GM11168 (cell line): ENCODE measurements at regions not wholly inside any gene's neighbourhood (a gene's known extent, or its start where the extent isn't known, plus 50 kb on each side); places are given as distances from the start of the nearest gene placed in this dataset.

ENCODE experiments used
- in situ Hi-C: fragments of 300-500 bp; cut with MboI; formaldehyde crosslinking; loops from one replicate; pipeline ENCODE4 v1.12.0; 2022; ENCODE audit warnings: low sequenced_read_pairs; ENCODE audit not compliant: unreplicated experiment

DNA sequence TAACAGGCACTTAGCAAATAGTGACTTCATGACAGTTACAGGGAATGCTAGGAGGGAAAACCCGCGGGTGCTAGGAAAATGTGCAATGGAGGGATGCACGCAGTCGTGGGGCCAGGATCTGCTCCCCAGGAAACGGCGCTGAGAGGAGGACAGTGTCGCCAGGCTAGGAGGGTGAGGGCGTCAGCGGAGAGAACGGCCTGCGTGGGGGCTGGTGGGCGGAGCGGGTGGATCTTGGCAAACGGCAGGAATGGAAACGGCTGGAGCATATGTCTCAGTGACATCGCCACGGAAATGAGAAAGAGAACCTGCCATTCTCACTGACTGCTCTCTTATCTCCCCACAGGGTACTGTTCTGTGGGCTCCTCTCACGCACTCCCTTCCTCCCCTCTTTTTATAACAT lies 478.5 kb upstream of the ID2 start:
- in situ Hi-C loops: no loop called here

DNA sequence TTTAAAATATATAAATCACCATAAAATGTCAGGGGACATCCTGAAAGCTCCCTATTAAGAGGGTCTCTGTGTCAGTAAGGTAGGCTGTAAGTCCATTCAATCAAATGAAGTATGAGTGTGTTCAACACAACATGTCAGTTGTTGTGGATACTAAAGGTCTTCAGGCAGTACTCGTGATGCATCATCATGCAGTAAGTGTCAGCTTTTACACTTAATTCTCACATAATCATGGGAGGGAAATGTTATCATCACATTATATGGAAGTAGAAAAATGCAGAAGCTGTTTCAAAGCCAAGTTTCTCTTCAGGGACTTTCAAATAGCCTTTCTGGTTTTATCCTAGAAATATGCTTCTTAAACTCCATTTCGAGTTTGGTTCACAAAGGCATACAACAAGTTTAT lies 477.1 kb upstream of the ID2 start:
- in situ Hi-C loops: no loop called here

DNA sequence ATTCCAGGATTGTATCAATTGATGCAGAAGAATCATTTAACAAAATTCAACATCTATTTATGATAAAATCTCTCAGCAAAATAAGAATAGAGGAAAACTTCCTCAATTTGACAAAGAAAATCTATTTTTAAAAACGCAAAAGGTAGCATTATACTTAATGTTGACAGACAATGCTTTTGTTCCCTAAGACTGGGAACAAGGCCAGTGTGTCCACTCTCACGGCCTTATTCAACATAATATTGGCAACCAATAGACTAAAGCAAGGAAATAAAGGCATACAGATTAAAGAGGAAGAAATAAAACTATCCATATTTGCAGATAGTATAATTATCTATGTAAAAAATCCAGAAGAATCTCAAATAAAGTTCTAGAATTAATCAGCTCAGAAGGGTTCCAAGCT lies 472.4 kb upstream of the ID2 start:
- in situ Hi-C loops: no loop called here

DNA sequence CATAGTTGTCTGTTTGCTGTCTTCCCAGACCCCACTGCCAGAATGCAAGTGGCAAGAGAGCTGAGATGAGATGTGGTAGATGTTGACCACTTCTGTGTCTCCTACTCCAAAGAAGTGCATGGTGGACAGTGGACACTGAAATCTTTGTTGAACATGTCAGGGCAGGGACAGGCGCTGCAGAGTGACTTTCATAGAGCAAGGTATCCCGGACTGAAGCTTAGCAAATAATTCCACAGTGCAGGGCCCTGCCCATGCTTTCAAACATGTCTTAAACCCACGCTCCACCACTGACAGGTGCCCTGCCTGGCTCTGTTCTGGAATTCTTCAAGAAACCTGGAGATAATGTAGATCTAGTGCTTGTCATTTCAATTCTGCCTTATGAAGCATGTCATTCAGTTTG lies 470.5 kb upstream of the ID2 start:
- in situ Hi-C loops: no loop called here

DNA sequence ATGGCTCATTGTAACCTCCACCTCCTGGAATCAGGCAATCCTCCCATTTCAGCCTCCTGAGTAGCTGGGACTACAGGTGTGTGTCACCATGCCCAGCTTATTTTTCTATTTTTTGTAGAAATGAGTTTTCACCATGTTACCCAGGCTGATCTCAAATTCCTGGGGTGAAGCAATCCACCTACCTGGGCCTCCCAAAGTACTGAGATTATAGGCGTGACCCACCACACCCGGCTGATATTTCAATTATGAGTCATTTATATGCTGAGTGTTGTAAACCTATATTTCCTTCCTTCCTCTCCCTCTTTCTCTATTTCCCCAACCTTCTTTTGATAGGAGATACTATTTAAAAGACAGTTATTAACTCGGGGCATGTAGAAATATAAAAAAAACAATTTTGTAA lies 469.6 kb upstream of the ID2 start:
- in situ Hi-C loops: no loop called here

DNA sequence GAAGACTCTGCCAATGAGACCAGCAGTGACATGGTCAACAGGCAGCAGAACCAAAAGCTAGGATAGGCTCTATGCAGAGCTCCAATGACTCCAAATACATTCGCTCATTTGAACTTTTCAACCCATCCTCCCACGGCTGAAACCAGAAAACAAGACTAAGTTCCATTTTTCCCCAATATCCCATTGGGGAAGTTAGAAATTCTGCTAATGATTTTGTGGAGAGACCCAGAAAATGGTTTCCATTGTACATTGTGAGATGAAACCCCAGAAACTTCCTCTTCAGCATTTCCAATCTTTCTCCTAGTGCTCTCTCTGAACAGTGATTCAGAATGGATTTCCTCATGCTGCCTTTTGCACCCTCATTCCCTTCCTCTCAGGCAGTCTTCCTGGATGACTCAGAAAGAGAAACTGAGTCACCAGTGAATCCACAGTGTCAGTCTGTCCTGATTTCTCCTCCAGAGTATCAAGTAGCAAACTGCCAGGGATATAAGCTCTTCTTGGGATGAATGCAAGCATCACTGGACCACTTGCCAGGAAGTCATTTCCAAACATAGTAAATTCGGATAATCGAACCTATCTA lies 467.7 kb upstream of the ID2 start:
- in situ Hi-C loops: no loop called here

DNA sequence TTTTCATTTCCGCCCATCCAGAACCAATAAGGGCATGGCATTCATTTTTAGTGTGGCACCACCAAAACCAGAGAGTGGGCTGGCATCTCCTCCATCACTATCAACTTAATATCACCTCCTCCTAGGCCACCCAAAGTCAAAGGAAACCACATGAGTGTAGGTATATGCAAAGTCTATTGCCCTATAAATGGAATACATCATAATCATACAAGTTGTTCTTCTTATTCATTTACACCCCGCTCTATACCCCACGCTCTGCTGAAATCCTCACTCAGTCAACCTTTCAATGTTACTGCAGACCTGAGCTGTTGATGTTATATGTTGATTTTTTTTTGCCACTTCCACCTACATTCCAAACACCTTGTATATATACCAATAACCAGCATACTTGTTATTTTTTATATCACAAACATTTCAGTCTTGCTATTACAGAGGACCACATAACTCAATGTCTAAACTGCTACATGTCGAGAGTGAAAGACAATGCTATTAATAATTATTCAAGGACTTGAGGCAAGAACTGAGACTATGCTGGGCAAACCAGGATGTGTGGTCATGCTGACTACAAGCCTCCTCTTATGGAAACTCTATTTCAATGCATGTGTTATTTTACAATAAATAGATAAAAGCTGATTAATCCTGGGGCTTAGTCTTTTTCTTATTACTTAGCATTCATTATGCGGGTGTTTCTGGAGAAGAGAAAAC lies 466.5 kb upstream of the ID2 start:
- in situ Hi-C loops: no loop called here

DNA sequence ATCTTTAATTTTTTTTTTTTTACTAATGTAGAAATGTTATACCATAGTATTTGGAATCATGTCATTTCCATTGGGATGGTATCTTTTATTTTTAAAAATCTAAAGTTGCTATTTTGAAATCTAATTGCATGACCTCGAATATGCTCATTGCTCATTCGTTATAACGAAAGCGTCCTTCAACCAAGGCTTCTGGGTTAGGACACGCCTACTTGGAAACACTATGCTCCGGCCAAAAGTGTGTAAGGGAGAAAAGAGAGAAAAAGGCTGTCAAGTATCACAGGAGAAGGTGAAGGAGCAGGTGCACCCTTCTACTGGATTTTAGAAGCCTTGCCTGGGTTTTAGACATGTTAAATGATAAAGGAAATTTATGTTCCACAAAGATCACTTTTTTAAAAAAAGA lies 465.9 kb upstream of the ID2 start:
- in situ Hi-C loops: no loop called here

DNA sequence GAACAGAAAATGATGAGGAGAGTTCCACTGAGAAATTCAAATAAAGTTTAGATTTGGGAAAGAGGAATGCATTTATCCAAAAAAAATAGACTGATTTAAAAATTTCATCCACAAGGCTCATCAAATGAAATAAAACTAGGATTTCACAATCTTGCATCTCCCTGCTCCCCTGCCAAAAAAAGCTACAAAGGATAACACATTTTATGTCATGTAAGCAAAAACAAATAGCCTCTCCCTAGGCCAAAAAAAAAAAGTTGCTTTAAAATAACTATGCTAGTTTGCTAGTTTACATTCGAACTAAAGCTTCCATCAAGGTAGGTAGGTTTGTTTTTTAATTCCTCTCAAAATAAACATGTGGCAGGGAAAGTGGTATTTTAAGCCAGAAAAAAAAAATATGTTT lies 465.5 kb upstream of the ID2 start:
- in situ Hi-C loops: no loop called here

DNA sequence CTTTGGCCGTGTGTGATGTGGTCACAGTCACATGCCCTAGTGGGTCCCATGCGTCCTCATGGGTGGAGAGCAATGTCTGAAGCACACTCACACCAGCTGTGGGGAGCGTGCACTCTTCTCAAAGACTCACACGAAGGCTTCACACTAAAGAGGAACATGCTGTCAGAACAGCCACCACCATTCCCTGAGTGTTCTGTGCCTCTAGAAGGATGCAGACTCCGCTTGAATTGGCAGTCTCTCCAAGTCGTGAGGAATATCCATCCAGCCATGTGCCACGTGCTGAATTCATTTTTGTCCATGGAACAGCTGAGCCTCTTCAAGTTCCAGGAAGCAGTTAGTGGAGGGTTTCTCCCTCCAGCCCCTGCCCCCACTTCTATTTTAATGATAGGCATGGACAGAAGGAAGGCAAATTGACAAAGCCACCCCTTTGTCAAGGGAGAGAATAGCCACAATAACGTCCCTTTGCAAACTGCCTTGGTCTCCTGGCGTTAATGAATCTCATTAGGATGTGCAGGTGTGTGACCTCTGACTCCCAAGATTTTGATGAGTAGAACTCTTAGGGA lies 464.3 kb upstream of the ID2 start:
- in situ Hi-C loops: no loop called here

DNA sequence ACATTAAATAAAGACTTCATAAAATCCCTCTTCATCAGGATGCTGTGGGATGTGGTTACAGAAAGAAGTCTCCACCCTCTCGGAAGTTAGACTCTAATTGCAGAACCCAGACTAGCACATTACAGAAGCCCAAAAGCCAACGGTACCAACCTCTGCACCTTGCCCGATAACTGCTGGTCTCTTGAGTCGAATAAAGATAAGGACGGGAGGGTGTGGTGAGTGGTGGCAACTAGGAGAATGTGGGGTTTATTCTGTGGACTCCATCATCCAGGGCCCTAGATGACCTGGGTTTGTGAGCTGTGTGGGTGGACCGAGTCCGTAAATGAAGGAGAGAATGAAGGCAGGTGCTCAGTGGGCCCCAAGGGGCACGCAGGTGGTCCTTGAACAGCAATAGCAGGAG lies 462.8 kb upstream of the ID2 start:
- in situ Hi-C loops: no loop called here

DNA sequence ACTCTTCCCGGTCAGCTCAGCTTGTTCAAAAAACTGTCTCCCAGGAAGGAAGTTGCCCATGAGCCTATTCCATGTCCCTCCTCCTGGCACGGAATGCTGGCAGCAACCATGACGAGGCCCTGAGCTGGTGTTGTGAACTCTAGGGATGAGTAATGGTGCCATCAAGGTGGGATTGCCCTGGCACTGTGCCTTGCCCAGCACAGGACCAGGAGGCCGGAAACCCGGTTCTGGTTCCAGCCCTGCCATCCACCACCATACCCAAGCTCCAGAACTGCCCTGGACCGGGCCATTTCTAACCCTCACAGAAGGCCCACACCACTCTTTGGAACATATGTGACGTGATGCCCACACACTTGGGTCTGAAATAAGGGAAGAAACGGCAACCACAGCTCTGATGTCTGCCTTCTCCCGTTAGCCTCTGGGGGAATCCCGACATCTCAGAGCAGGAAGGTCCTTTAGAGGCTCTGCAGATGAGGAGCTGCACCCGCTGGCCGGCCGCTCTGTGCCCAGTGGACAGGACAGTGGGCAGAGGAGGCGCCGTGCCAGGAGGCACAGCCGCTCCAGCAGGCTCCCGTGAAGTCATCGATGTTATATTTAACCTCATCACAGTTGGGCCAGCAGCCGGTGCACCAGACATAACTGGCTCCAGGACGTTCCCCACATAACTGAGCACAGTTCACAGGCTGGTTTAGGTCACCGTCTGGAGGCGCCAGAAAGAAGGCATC lies 462.1 kb upstream of the ID2 start:
- in situ Hi-C loops: no loop called here

DNA sequence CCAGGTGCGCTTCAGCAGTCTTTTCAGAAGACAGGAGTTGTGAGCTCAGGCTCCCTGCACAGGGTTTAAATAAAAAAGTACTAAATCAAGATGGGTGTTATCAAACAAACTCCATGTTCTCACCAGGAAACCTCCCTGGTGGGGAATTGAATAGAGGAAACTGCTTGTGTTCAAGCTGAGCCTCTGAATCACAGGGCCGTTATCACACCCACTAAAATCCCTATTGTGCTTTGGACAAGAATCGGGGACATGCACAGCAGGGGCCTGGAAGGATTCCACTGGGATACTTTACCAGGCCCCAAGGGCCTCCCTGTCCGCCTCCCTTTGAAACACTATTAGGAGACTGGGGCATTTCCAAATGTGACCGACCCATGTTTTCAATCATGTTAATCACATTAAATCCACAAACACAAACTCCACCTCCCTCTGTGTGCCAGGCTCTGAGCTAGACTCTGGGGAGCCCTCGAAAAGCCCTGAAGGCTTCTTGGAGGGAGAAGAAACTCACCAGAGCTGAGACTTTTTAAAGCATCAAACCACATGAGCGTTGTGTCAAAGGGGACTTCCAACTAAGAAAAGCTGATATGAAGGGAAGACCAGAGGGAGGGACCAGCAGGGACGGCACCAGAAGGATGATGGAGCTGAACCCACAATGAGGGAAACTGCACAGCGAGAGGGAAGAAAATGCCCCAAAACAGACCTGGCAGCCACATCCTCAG lies 458.7 kb upstream of the ID2 start:
- in situ Hi-C loops: no loop called here

DNA sequence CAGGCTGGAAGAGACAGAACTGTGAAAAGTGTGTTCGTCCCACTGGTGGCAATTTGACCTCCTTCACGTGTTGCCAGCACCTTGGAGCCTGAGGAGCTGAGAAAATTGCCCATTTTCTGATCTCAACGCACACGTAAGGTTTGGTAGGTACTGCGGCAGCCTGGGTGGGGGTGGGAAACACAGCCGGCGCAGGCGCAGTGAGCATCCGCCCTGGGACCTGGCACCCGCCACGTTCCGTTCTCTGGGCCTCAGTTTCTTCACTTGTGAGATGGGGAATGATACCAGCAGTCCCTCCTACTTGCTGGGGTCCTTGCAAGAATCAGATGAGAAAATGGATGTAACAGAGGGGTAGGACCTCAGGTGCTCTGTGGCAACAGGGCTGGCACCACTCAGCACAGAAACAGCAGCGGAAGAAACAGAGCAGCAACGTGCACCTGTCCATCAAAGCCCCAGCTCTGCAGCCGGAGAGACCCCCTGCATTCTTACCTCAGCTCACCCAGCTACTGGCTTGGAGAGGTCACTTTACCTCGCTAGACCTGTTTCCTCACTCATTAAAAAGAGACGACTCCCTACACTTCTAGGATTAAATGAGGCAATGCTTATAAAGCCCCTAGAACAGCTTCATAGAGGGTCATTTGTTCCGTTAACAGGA lies 458.0 kb upstream of the ID2 start:
- in situ Hi-C loops: no loop called here

DNA sequence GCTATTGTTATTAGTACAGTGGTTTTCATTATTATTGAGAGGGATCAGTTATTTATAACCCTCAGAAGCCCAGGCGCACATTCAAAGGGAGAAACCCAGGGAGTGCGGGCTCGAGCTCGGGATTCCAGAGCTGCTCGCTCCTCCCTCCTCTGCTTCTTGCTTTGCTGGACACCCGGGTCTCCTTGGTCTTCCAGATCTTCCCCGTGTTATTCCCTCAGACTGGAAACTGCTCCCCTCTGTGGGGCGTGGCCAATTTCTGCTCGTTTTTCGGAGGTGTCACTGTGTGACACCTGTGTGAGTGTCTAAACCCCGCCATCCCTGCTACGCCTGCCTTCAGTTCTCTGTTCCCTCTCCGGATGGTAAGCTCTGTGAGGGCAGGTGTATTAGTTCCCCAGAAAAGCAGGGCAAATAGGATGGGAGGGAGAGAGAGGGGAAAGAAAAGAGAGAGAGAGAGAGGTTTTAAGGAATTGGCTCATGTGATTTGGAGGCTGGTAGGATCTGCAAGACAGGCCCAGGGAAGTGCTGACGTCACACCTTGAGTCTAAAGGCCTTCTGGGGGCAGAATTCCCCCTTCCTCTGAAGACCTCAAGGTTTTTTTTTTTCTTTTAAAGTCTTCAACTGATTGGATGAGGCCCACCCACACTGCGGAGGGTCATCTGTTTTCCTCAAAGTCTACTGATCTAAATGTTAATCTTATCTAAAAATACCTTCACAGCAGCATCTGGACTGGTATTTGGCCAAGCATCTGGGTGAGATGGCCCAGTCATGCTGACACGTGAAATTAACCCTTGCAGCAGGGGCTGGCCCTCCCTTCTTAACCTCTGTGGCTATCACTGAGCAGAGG lies 457.3 kb upstream of the ID2 start:
- in situ Hi-C loops: no loop called here

DNA sequence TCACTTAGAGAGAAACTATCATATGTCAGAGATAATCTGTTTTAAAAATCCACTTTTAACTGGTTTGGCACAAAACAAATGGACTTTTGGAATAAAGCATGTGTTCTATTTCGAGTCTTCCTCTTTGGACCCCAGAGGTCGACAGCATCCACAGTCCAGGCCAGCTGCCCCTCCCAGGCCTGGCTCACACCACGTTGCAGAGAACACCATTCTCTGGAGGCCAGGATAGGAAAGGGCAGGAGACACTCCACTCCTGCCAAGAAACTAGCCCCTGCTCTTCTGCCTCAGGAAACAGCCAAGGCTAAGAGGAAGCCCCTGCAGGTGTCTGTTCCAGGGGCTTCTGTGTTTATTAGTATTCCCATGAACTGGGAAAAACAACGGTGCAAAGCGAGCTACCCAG lies 456.6 kb upstream of the ID2 start:
- in situ Hi-C loops: no loop called here

DNA sequence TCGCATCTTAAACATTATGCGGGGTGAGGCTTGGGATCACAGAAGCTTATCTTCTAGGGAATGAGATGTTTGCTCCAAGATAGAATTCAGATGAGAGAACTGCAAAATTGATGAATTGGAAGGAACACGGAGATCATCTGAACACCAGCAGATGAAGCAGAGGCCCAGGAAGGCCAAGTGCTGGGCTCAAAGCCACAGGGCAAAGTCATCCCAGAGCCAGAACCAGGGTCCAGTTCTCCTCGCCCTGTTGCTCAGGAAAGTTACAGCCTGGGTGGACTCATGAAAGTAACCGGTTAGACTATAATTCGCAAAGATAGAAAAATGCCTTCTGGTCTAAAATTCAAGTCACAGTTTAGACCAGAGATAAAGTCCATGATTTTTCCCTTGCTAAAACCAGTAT lies 456.1 kb upstream of the ID2 start:
- in situ Hi-C loops: no loop called here

DNA sequence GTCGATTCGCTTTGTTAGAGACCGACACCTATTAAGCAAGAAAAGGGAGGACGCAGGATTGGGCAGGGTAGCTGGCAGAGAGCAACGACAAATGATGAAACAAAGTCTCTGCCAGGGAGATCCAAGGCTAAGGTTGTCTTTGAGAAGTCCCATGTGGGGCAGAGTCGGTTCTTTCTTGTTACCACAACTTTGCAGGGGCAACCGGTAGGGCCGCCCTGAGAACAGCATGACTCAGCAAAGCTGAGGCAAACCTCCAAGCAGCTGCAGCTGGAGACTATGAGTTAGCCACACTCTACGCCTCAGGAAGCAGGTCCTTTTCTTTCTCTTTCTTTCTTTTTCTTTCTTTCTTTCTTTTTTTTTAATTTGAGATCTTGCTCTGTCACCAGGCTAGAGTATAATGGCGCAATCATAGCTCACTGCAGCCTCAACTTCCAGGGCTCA lies 452.3 kb upstream of the ID2 start:
- in situ Hi-C loops: no loop called here

DNA sequence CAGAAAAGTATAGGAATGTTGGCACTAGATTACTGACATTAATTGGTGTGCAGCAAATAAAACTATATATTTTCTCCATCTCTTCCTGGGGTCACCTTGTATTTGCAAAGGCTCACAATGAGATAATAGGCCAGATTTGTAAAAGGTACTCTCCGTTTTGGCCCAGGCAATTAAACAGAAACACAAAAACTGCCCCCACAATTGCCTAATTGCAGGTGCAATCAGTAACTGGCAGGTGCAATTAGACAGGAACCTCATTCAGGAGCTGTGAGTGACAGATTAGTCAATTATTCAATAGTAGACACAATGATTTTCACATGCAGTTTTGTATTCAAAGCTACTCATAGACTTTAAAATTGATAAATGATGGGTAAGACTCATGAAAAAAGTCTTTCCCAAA lies 451.4 kb upstream of the ID2 start:
- in situ Hi-C loops: loop anchor here (5.0 kb wide), 1 partner anchor 182 kb away; no protein-coding TSS in a partner anchor
